22Rv1 (cell line): ENCODE measurements at regions not wholly inside any gene's neighbourhood (a gene's known extent, or its start where the extent isn't known, plus 50 kb on each side); places are given as distances from the start of the nearest gene placed in this dataset.

Experiments used
- ZFX ChIP-seq: fragments of 450-650 bp; IDR thresholded peaks from 2 replicates; pipeline ENCODE4 v1.6.1; 2017; ENCODE audit warnings: antibody characterized with exemption, borderline replicate concordance
- TF ChIP-seq, protein P1 (sequence below): fragments of 450-650 bp; IDR thresholded peaks from 2 replicates; pipeline ENCODE4 v1.5.1; 2017; ENCODE audit warnings: mild to moderate bottlenecking

DNA sequence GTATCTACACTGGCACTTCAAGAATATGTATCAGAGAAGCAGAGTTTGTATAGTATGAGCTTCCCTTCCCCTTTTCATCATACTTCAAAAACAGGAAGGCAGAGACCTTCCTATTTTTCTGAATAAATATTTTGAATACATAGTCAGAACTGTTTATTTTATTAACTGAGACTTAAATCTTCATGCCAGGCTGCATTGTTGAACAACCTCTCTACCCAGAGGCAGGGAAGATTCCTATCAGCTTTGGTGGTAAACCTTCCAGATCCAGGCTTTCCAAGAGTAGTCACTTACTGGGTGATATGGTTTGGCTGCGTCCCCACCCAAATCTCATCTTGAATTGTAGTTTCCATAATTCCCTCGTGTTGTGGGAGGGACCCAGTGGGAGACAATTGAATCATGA lies 217.4 kb upstream of the ATP11B start:
- TF ChIP-seq, protein P1, sequence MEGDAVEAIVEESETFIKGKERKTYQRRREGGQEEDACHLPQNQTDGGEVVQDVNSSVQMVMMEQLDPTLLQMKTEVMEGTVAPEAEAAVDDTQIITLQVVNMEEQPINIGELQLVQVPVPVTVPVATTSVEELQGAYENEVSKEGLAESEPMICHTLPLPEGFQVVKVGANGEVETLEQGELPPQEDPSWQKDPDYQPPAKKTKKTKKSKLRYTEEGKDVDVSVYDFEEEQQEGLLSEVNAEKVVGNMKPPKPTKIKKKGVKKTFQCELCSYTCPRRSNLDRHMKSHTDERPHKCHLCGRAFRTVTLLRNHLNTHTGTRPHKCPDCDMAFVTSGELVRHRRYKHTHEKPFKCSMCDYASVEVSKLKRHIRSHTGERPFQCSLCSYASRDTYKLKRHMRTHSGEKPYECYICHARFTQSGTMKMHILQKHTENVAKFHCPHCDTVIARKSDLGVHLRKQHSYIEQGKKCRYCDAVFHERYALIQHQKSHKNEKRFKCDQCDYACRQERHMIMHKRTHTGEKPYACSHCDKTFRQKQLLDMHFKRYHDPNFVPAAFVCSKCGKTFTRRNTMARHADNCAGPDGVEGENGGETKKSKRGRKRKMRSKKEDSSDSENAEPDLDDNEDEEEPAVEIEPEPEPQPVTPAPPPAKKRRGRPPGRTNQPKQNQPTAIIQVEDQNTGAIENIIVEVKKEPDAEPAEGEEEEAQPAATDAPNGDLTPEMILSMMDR = no peak
- no peak for TF ChIP-seq ZFX
